GM23248 (cell line): ENCODE measurements at regions not wholly inside any gene's neighbourhood (a gene's known extent, or its start where the extent isn't known, plus 50 kb on each side); places are given as distances from the start of the nearest gene placed in this dataset.

Experiments used
- EZH2 ChIP-seq: fragments of 200-600 bp; sonication (generic); IDR thresholded peaks from 2 replicates; pipeline ENCODE4 v1.6.1; 2018; ENCODE audit warnings: antibody characterized with exemption, mild to moderate bottlenecking; ENCODE audit not compliant: insufficient read depth, poor library complexity, severe bottlenecking
- EZH2phosphoT487 ChIP-seq: fragments of 200-600 bp; sonication (generic); IDR thresholded peaks from 2 replicates; pipeline ENCODE4 v1.6.1; 2018; ENCODE audit warnings: antibody characterized with exemption, moderate library complexity, mild to moderate bottlenecking, low read depth; ENCODE audit not compliant: insufficient read depth

- no peak for TF ChIP-seq EZH2
- no peak for TF ChIP-seq EZH2phosphoT487
Measured at GRCh38 chr2:182504903-182505302, 78.1 kb upstream of the PDE1A start.
